GM12891 (cell line): ENCODE measurements at regions not wholly inside any gene's neighbourhood (a gene's known extent, or its start where the extent isn't known, plus 50 kb on each side); places are given as distances from the start of the nearest gene placed in this dataset.

ENCODE experiments used
- DNase-seq: peaks from one replicate; pipeline ENCODE4 v3.0.0; 2011; ENCODE audit warnings: low spot score; ENCODE audit not compliant: insufficient read length
- FAIRE-seq: peaks from 2 replicates; lab custom pipeline; 2011; peaks lifted over from hg19 to GRCh38; lab: Jason Lieb, UNC
- PAX5 ChIP-seq: IDR thresholded peaks from 2 replicates; pipeline ENCODE4 v1.6.1; 2011; ENCODE audit warnings: low read length, moderate library complexity, mild to moderate bottlenecking; ENCODE audit not compliant: insufficient read depth, severe bottlenecking
- POLR2A ChIP-seq: IDR thresholded peaks from 2 replicates; pipeline ENCODE4 v1.6.1; 2011; ENCODE audit warnings: low read depth, low read length, control low read depth
- POLR2AphosphoS5 ChIP-seq: IDR thresholded peaks from 2 replicates; pipeline ENCODE4 v1.6.1; 2011; ENCODE audit warnings: low read depth, low read length, control low read depth
- POU2F2 ChIP-seq: IDR thresholded peaks from 2 replicates; pipeline ENCODE4 v1.6.1; 2011; ENCODE audit warnings: low read depth, mild to moderate bottlenecking, control low read depth, low read length, moderate library complexity
- SPI1 ChIP-seq: IDR thresholded peaks from 2 replicates; pipeline ENCODE4 v1.6.1; 2011; ENCODE audit warnings: low read depth, low read length, control low read depth
- TAF1 ChIP-seq: IDR thresholded peaks from 2 replicates; pipeline ENCODE4 v1.6.1; 2011; ENCODE audit warnings: low read depth, low read length, control low read depth

- DNase-seq (no peak), FAIRE-seq (no peak)
- TF ChIP-seq PAX5 (no peak), POLR2A (no peak), TAF1 (no peak), SPI1 (no peak), POU2F2 (no peak), POLR2AphosphoS5 (no peak)
Observed at GRCh38 chr16:61074324-61074723, 961.9 kb downstream of the CDH8 start.

- DNase-seq (no peak), FAIRE-seq (no peak)
- TF ChIP-seq POLR2AphosphoS5 (no peak), POU2F2 (no peak), TAF1 (no peak), SPI1 (no peak), POLR2A (no peak), PAX5 (no peak)
Observed at GRCh38 chr16:61057635-61058034, 978.6 kb downstream of the CDH8 start.

- TF ChIP-seq SPI1 (no peak), POU2F2 (no peak), POLR2A (no peak), PAX5 (no peak), POLR2AphosphoS5 (no peak)
- DNase-seq = no peak
- FAIRE-seq = no peak
Observed at GRCh38 chr16:61050547-61050946, 985.7 kb downstream of the CDH8 start.

GRCh38 chr16:61045931-61046330 is 990.3 kb downstream of the CDH8 start:
- no peak for TF ChIP-seq POLR2A
- TF ChIP-seq SPI1 = no peak
- no peak for TF ChIP-seq TAF1
- no peak for TF ChIP-seq PAX5
- no peak for TF ChIP-seq POU2F2
- no peak for TF ChIP-seq POLR2AphosphoS5
- FAIRE-seq = no peak
- no peak for DNase-seq

- DNase-seq = no peak
- FAIRE-seq = no peak
- TF ChIP-seq TAF1 = no peak
- TF ChIP-seq POU2F2 = no peak
- TF ChIP-seq POLR2A = no peak
- TF ChIP-seq POLR2AphosphoS5 = no peak
- TF ChIP-seq PAX5 = no peak
- TF ChIP-seq SPI1 = no peak
Observed at GRCh38 chr16:61042737-61043136, 993.5 kb downstream of the CDH8 start.

GRCh38 chr16:61030616-61031015 is 1005.6 kb downstream of the CDH8 start:
- DNase-seq (no peak), FAIRE-seq (no peak)
- TF ChIP-seq POLR2A (no peak), SPI1 (no peak), POLR2AphosphoS5 (no peak), TAF1 (no peak), PAX5 (no peak), POU2F2 (no peak)

GRCh38 chr16:61024180-61024900 is 1011.9 kb downstream of the CDH8 start:
- FAIRE-seq (no peak), DNase-seq (no peak)
- TF ChIP-seq PAX5 (no peak), POLR2A (no peak), POU2F2 (no peak), TAF1 (no peak), SPI1 (no peak), POLR2AphosphoS5 (no peak)

GRCh38 chr16:61014869-61015268 is 1021.4 kb downstream of the CDH8 start:
- FAIRE-seq (no peak), DNase-seq (no peak)
- TF ChIP-seq PAX5 (no peak), SPI1 (no peak), TAF1 (no peak), POU2F2 (no peak), POLR2A (no peak), POLR2AphosphoS5 (no peak)

- TF ChIP-seq POU2F2 (no peak), PAX5 (no peak), TAF1 (no peak), POLR2A (no peak), POLR2AphosphoS5 (no peak)
Observed at GRCh38 chr16:61007694-61008093, 1028.5 kb downstream of the CDH8 start.

GRCh38 chr16:61005952-61006351 is 1030.3 kb downstream of the CDH8 start:
- TF ChIP-seq POLR2AphosphoS5 = no peak
- no peak for TF ChIP-seq TAF1
- FAIRE-seq (no peak), DNase-seq (no peak)

More at GRCh38 chr16:61007694-61008093, 1028.5 kb downstream of the CDH8 start:
- FAIRE-seq (no peak), DNase-seq (no peak)

- no peak for FAIRE-seq
- TF ChIP-seq POLR2AphosphoS5 = no peak
- no peak for TF ChIP-seq TAF1
- TF ChIP-seq POU2F2 = no peak
- no peak for TF ChIP-seq PAX5
- no peak for TF ChIP-seq POLR2A
- no peak for TF ChIP-seq SPI1
- DNase-seq = no peak
Observed at GRCh38 chr16:61002479-61003204, 1033.6 kb downstream of the CDH8 start.
